CD4-positive, alpha-beta T cell (primary cell): ENCODE measurements at regions not wholly inside any gene's neighbourhood (a gene's known extent, or its start where the extent isn't known, plus 50 kb on each side); places are given as distances from the start of the nearest gene placed in this dataset.

Source experiments
- ATAC-seq: fragments of 200-7000 bp; cut with Tn5 transposase; one replicate; pipeline ENCODE4 v1.10.0; 2022; ENCODE audit warnings: mild to moderate bottlenecking; ENCODE audit not compliant: poor library complexity
- CTCF ChIA-PET: fragments of 350-600 bp; sonication (Branson Sonifier 250); formaldehyde crosslinking; loops from one replicate; lab custom pipeline; 2021; ENCODE audit warnings: antibody characterized with exemption, inconsistent platforms; lab: Charles Lee
- POLR2A ChIA-PET: fragments of 350-600 bp; sonication (Branson Sonifier 250); formaldehyde crosslinking; loops from one replicate; lab custom pipeline; 2021; ENCODE audit warnings: antibody characterized with exemption, inconsistent platforms; lab: Charles Lee
- DNase-seq, 14 experiments: peaks; one replicate each; pipeline ENCODE4 v3.0.0-alpha.2; 2013 to 2020; ENCODE audit warnings: mixed read lengths in 2 of 14
- H3K27ac ChIP-seq, 2 donors: one replicate each; pipeline versions ENCODE4 v1.5.1 to v1.7.0; 2013; ENCODE audit warnings: low read length in 2 of 2, low read depth in 1 of 2, mild to moderate bottlenecking in 1 of 2
- H3K27me3 ChIP-seq, 2 experiments: 1 replicate in 1 of 2; 2 replicates in 1 of 2; pipeline versions ENCODE4 v1.6.1 to v1.7.0; 2013; ENCODE audit warnings: low read length in 2 of 2, control low read depth in 1 of 2, mild to moderate bottlenecking in 1 of 2, moderate library complexity in 1 of 2; ENCODE audit not compliant: insufficient read depth in 2 of 2, control insufficient read depth in 1 of 2
- H3K36me3 ChIP-seq: one replicate; pipeline ENCODE4 v1.6.1; 2013; ENCODE audit warnings: low read length, control low read depth; ENCODE audit not compliant: insufficient read depth
- H3K4me1 ChIP-seq: one replicate; pipeline ENCODE4 v1.6.1; 2013; ENCODE audit warnings: low read length, control low read depth; ENCODE audit not compliant: insufficient read depth
- H3K4me3 ChIP-seq: one replicate; pipeline ENCODE4 v1.5.1; 2013; ENCODE audit warnings: mild to moderate bottlenecking, low read length, moderate library complexity
- H3K9me3 ChIP-seq, 2 experiments: 1 replicate in 1 of 2; 2 replicates in 1 of 2; pipeline versions ENCODE4 v1.6.1 to v1.7.0; 2013; ENCODE audit warnings: low read length in 2 of 2, mild to moderate bottlenecking in 2 of 2, control low read depth in 1 of 2, moderate library complexity in 1 of 2; ENCODE audit not compliant: control insufficient read depth in 1 of 2, insufficient read depth in 1 of 2
- H3K27ac Mint-ChIP-seq: one replicate; pipeline ENCODE4 v1.8.0; 2020; ENCODE audit warnings: mixed read lengths
- H3K27me3 Mint-ChIP-seq: one replicate; pipeline ENCODE4 v1.8.0; 2021; ENCODE audit warnings: mixed read lengths
- H3K36me3 Mint-ChIP-seq: one replicate; pipeline ENCODE4 v1.8.0; 2021; ENCODE audit warnings: low read depth, mixed read lengths
- H3K4me1 Mint-ChIP-seq: one replicate; pipeline ENCODE4 v1.8.0; 2021; ENCODE audit warnings: low read depth, mixed read lengths
- H3K4me3 Mint-ChIP-seq: one replicate; pipeline ENCODE4 v1.8.0; 2020; ENCODE audit warnings: mild to moderate bottlenecking, mixed read lengths
- H3K9me3 Mint-ChIP-seq: one replicate; pipeline ENCODE4 v1.8.0; 2020; ENCODE audit warnings: mixed read lengths
- CTCF ChIP-seq: fragments of 200-600 bp; IDR thresholded peaks from one replicate; pipeline ENCODE4 v1.8.0; 2022; ENCODE audit warnings: antibody characterized with exemption, mild to moderate bottlenecking
- intact Hi-C, 2 experiments: fragments of 100-400 bp; cut with DNase I in 1 of 2; cut with micrococcal nuclease in 1 of 2; formaldehyde crosslinking; loops; one replicate each; pipeline versions ENCODE4 v1.15.1 to v1.9.0; 2023 to 2025; cut with DNase I, micrococcal nuclease

- H3K4me1 ChIP-seq: no peaks in the 10 kb centered on the region
- H3K27ac Mint-ChIP-seq: no peak overlapping the region
- no peaks in the 10 kb centered on the region for H3K4me1 Mint-ChIP-seq
- no peak overlapping the region for H3K4me3 Mint-ChIP-seq
- intact Hi-C loops: no loop called here
- H3K27ac ChIP-seq: no peak overlapping the region
- ChIA-PET CTCF (no interaction called here), POLR2A (no interaction called here)
- no peaks in the 10 kb centered on the region for H3K27me3 ChIP-seq
- H3K36me3 ChIP-seq: no peaks in the 10 kb centered on the region
- H3K36me3 Mint-ChIP-seq: no peaks in the 10 kb centered on the region
- peaks cover 0 to 9% of the 10 kb centered on the region in 2 experiments for H3K9me3 ChIP-seq
- TF ChIP-seq CTCF: no peak
- no peaks in the 10 kb centered on the region for H3K27me3 Mint-ChIP-seq
- H3K4me3 ChIP-seq: no peak overlapping the region
- H3K9me3 Mint-ChIP-seq: peaks cover 6% of the 10 kb centered on the region
- DNase-seq: no peak
- no peak for ATAC-seq
Observed at GRCh38 chr5:166493040-166493439, 1798.4 kb upstream of the WWC1 start.

GRCh38 chr5:166493612-166494011 lies 1797.8 kb upstream of the WWC1 start:
- no peak for TF ChIP-seq CTCF
- H3K36me3 ChIP-seq: no peaks in the 10 kb centered on the region
- CTCF ChIA-PET: no interaction called here
- no peak for ATAC-seq
- POLR2A ChIA-PET: no interaction called here
- no peak overlapping the region for H3K4me3 Mint-ChIP-seq
- H3K9me3 Mint-ChIP-seq: peaks cover 6% of the 10 kb centered on the region
- intact Hi-C loops: no loop called here
- H3K4me1 Mint-ChIP-seq: no peaks in the 10 kb centered on the region
- no peaks in the 10 kb centered on the region for H3K27me3 Mint-ChIP-seq
- no peaks in the 10 kb centered on the region for H3K36me3 Mint-ChIP-seq
- peaks cover 0 to 9% of the 10 kb centered on the region in 2 experiments for H3K9me3 ChIP-seq
- H3K4me1 ChIP-seq: no peaks in the 10 kb centered on the region
- no peak overlapping the region for H3K27ac Mint-ChIP-seq
- H3K4me3 ChIP-seq: no peak overlapping the region
- no peak for DNase-seq
- no peaks in the 10 kb centered on the region for H3K27me3 ChIP-seq
- no peak overlapping the region for H3K27ac ChIP-seq

- intact Hi-C loops: no loop called here
- Histone ChIP-seq H3K36me3 (no peaks in the 10 kb centered on the region), H3K4me1 (no peaks in the 10 kb centered on the region), H3K27me3 (no peaks in the 10 kb centered on the region), H3K9me3 (peaks cover 0 to 3% of the 10 kb centered on the region in 2 experiments), H3K27ac (no peak overlapping the region), H3K4me3 (no peak overlapping the region)
- no peak overlapping the region for H3K27ac Mint-ChIP-seq
- TF ChIP-seq CTCF: no peak
- CTCF ChIA-PET: no interaction called here
- H3K4me1 Mint-ChIP-seq: no peaks in the 10 kb centered on the region
- peaks cover 9% of the 10 kb centered on the region for H3K9me3 Mint-ChIP-seq
- ATAC-seq: no peak
- no peak for DNase-seq
- POLR2A ChIA-PET: no interaction called here
- no peaks in the 10 kb centered on the region for H3K36me3 Mint-ChIP-seq
- no peaks in the 10 kb centered on the region for H3K27me3 Mint-ChIP-seq
- H3K4me3 Mint-ChIP-seq: no peak overlapping the region
Observed at GRCh38 chr5:166497496-166498104, 1793.8 kb upstream of the WWC1 start.
